Transverse colon (tissue), 4 donors: ENCODE measurements at regions not wholly inside any gene's neighbourhood (a gene's known extent, or its start where the extent isn't known, plus 50 kb on each side); places are given as distances from the start of the nearest gene placed in this dataset.

Experiments used
- EP300 ChIP-seq: sonication (generic); formaldehyde crosslinking; IDR thresholded peaks from one replicate; pipeline ENCODE4 v1.6.1; 2017; ENCODE audit warnings: antibody characterized with exemption, low read depth
- POLR2A ChIP-seq: fragments of 450-650 bp; IDR thresholded peaks from one replicate; pipeline ENCODE4 v1.6.1; 2016; ENCODE audit warnings: antibody characterized with exemption, mild to moderate bottlenecking, moderate library complexity
- POLR2AphosphoS5 ChIP-seq, 3 donors: sonication (generic); formaldehyde crosslinking; IDR thresholded peaks; one replicate each; pipeline ENCODE4 v1.6.1; 2016; ENCODE audit warnings: antibody characterized with exemption in 3 of 3
- TF ChIP-seq, protein P1 (sequence below), 5 experiments: fragments of 200-600 bp in 3 of 5; fragments of 450-650 bp in 2 of 5; sonication (generic) in 3 of 5; IDR thresholded peaks; 1 replicate in 2 of 5; 2 replicates in 3 of 5; pipeline ENCODE4 v1.5.1; 2016 to 2017; ENCODE audit warnings: antibody characterized with exemption in 5 of 5, inconsistent platforms in 3 of 5, mild to moderate bottlenecking in 2 of 5, moderate library complexity in 1 of 5

DNA sequence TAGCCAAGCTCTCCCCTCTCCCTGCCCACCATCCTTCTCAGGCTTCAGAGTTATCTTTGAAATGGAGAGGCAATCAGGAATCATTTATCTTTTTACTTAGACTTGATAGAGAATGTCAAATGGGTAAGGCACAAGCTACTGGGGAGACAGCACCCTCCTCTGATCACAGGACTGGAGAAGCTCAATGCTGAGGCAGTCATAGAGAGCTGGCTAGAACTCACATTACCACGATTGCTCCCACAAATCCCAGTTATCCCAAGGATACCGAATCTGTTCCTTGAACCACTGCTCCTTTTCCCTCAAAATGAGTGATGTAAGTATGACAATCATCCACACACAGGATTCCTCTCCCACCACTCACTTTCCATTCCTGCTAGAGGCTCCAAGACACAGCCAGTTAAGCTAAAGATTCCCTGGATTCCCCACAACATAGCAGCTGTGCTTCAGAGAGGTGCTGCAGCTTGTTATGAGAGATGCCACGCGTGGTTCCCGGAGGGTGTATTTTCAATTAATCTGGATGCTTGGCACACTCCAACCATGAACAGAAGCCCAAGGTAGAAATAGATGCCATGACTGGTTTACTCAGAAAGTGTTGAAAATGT is 96.2 kb upstream of the VGLL2 start:
- TF ChIP-seq POLR2A (no peak), POLR2AphosphoS5 (IDR thresholded peaks at IDR 0.05) (no peak), EP300 (no peak)
- TF ChIP-seq, protein P1, sequence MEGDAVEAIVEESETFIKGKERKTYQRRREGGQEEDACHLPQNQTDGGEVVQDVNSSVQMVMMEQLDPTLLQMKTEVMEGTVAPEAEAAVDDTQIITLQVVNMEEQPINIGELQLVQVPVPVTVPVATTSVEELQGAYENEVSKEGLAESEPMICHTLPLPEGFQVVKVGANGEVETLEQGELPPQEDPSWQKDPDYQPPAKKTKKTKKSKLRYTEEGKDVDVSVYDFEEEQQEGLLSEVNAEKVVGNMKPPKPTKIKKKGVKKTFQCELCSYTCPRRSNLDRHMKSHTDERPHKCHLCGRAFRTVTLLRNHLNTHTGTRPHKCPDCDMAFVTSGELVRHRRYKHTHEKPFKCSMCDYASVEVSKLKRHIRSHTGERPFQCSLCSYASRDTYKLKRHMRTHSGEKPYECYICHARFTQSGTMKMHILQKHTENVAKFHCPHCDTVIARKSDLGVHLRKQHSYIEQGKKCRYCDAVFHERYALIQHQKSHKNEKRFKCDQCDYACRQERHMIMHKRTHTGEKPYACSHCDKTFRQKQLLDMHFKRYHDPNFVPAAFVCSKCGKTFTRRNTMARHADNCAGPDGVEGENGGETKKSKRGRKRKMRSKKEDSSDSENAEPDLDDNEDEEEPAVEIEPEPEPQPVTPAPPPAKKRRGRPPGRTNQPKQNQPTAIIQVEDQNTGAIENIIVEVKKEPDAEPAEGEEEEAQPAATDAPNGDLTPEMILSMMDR (IDR thresholded peaks at IDR 0.05) = no peak
